ENCODE measurements at regions not wholly inside any gene's neighbourhood (a gene's known extent, or its start where the extent isn't known, plus 50 kb on each side); places are given as distances from the start of the nearest gene placed in this dataset.

GRCh38 chr3:182525766-182526374 lies 267.4 kb upstream of the ATP11B start:
- TF ChIP-seq CTCF (conservative IDR thresholded peaks at IDR 0.05) (no peak), EZH2 (IDR thresholded peaks at IDR 0.05; ENCODE audit: low read depth) (no peak)

Data from PC-9 (cell line).